Myocyte (in vitro differentiated cells): ENCODE measurements at regions not wholly inside any gene's neighbourhood (a gene's known extent, or its start where the extent isn't known, plus 50 kb on each side); places are given as distances from the start of the nearest gene placed in this dataset.
A peak's percentile ranks its signal among the peaks of the same experiment; 100 is the strongest.
"Not testable (repeated sequence)": the region's sequence is repeated elsewhere in the genome, so short reads cannot be mapped to it uniquely, and the experiment has no call there.

Experiments used
- DNase-seq: peaks from one replicate; pipeline ENCODE4 v3.0.0-alpha.2; 2012; ENCODE audit warnings: low read depth

DNA sequence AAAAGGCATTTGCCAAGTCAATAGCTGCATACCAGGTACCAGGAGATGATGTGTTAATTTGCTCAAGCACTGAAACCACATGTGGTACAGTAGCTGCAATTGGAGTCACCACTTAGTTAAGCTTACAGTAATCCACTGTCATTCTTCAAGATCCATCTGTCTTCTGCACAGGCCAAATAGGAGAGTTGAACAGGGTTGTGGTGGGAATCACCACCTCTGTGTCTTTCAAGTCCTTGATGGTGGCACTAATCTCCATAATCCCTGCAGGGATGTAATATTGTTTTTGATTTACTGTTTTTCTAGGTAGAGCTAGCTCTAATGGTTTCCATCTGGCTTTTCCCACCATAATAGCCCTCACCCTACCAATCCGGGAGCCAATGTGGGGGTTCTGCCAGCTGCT is 91.9 kb downstream of the FCRL5 start:
- DNase-seq = no peak

GRCh38 chr1:157457279-157457678 is 95.0 kb downstream of the FCRL5 start:
- no peak for DNase-seq

DNA sequence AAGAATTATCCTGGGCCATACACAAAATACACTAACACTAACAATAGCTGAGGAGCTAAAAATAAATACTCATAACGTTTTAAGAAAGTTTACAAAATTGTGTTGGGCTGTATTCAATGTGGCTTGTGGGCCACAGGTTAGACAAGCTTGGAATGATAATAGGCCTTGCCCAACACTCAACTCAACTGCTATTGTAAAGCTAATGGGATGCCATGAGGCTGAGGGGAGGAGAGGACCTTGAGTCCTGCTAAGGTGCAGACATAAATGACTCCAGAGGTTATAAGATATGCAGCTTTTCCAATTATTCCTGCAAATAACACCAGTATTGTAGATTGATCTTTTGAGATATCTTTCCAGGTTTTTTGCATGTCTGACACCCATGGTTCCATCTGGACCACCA is 97.0 kb downstream of the FCRL5 start:
- DNase-seq = no peak

DNA sequence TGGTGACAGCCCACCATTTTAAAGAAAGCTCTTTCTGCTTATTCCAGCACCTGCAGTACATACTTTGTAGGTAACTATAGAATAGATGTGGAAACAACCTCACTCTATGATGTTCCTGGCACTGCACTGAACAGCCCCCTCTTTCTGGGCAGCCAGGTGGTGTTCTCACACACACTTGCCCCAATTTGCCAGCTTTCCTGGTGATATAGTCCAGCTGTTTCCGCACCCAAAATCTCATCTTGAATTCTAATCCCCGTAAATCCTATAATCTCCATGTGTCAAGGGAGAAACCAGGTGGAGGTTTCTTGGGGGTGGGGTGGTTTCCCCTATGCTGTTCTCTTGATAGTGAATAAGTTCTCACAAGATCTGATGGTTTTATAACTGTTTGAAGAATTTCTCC is 102.2 kb downstream of the FCRL5 start:
- DNase-seq = no peak

DNA sequence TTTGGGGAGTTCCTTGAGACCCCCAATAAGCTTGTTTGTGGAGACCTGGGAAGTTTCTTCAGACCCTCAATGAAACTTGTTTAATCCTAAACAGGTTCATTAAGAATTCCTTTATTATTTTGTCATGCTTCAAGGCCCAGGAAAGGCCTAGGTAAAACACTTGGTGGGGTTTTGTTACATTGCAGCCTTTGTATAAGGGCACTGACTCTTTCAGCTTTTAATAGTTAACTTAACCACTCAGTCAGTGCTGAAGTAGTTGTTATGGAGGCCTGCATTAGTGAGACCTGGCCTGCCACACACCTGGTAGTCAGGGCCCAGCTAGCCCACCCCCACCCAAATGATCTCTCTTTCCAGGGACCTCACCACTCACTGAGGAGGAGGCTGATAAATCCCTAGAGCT is 103.7 kb downstream of the FCRL5 start:
- no peak for DNase-seq

DNA sequence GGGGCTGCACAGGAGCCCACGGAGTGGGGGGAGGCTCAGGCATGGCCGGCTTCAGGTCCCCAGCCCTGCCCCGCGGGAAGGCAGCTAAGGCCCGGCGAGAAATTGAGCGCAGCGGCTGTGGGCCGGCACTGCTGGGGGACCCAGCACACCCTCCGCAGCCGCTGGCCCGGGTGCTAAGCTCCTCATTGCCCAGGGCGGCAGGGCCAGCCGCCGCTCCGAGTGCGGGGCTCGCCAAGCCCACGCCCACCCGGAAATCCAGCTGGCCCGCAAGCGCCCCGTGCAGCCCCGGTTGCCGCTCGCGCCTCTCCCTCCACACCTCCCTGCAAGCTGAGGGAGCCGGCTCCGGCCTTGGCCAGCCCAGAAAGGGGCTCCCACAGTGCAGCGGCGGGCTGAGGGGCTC is 106.0 kb downstream of the FCRL5 start:
- not testable (repeated sequence) for DNase-seq

DNA sequence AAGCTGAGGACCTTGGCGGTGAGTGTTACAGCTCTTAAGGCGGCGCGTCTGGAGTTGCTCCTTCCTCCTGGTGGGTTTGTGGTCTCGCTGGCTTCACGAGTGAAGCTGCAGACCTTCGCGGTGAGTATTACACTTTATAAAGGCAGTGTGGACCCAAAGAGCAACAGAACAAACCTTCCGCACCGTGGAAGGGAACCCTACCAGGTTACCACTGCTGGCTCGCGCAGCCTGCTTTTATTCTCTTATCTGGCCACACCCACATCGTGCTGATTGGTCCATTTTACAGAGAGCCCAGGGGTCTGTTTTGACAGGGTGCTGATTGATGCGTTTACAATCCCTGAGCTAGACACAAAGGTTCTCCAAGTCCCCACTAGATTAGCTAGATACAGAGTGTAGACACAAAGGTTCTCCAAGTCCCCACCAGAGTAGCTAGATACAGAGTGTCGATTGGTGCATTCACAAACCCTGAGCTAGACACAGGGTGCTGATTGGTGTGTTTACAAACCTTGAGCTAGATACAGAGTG is 106.6 kb downstream of the FCRL5 start:
- not testable (repeated sequence) for DNase-seq

GRCh38 chr1:157442065-157442464 is 110.2 kb downstream of the FCRL5 start:
- DNase-seq = no peak

DNA sequence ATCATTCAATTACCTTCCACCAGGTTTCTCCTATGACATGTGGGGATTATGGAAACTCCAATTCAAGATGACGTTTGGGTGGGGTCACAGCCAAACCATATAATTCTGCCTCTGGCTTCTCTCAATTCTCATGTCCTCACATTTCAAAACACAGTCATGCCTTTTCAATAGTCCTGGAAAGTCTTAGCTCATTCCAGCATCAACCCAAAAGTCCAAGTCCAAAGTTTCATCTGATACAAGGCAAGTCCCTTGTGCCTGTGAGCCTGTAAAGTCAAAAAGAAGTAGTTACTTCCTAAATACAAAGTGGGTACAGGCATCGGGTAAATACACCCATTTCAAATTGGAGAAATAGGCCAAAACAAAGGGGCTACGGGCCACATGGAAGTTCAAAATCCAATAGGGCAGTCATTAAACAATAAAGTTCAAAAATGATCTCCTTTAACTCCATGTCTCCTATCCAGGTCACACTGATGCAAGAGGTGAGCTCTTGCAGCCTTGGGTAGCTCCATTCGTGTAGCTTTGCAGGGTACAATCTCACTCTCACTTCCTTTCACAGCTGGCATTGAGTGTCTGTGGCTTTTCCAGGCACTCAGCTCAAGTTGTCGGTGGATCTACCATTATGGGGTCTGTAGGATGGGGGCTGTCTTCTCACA is 112.9 kb downstream of the FCRL5 start:
- no peak for DNase-seq

GRCh38 chr1:157438613-157439012 is 113.7 kb downstream of the FCRL5 start:
- DNase-seq = peak; percentile 2

GRCh38 chr1:157438146-157438545 is 114.2 kb downstream of the FCRL5 start:
- DNase-seq = no peak

DNA sequence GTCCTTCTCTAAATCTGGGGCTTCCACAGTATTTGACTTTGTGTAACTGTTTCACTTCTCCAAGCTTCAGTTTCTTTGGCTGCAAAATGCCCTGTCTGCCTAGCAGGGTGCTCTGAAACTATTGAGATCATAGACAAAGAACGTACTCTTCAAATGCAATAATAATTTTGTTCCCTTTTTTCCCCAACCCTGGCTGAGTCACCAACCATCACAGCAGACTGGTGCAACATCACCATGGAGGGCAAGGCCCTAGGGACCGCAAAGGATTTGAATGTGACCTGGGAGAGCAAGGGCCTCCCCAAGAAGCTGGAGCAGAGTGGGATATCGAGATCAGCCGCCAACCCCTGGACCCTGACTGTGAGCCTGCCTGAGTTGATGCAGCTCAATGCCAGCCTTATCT is 115.0 kb downstream of the FCRL5 start:
- DNase-seq = no peak

- peak; percentile 2 for DNase-seq
Observed at GRCh38 chr1:157431751-157432150, 120.6 kb downstream of the FCRL5 start.

DNA sequence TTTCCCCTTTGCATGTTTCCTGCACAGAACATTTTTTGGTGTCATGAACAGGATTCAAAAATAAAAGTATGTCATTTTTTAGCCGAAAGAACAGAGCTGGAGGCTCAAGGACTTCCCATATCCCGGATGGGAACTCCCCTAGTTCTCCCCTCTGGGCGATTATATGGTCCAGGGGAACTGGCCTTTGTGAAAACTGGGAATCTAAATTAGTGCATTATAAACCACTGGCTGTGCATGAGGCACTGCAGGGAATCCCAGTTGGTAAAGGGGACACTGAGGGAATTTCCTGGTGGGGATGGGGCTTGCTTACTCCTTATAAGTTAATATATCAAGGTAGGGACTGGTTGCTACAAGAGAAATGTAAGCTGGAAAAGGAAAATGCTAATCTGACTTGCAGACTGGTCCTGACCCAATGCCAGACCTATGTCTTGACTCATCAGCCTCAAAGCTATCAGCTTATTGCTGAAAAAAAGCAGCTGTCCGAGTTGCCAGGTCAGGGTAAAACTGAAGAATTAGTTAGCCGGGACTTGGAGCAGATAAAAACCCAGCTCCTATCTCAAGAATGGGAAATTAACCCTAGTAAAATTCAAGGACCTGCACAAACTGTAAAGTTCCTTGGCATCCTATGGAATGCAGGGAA is 122.6 kb downstream of the FCRL5 start:
- peak; percentile 3 for DNase-seq

GRCh38 chr1:157423764-157424163 is 128.6 kb downstream of the FCRL5 start:
- not testable (repeated sequence) for DNase-seq

GRCh38 chr1:157419845-157420542 is 132.3 kb downstream of the FCRL5 start:
- DNase-seq = no peak

DNA sequence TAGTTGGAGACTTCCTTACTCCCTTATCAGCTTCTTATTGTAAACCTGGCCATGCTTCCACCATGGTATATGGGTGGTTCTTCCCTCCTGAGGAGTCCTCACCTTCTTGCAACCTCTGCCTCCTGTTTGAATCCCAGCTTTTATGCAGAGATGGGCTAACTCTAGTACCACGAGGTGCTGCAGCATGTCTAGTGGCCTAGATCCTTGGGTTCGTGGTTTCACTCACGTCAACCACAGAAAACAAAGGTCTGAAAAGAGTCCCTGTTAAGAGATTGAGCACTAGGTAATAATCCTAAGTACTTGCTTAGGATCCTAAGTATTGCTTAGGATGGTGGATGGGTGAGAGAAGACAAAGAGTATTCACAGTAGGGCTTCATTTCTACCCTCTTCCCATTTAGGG is 133.7 kb downstream of the FCRL5 start:
- no peak for DNase-seq

DNA sequence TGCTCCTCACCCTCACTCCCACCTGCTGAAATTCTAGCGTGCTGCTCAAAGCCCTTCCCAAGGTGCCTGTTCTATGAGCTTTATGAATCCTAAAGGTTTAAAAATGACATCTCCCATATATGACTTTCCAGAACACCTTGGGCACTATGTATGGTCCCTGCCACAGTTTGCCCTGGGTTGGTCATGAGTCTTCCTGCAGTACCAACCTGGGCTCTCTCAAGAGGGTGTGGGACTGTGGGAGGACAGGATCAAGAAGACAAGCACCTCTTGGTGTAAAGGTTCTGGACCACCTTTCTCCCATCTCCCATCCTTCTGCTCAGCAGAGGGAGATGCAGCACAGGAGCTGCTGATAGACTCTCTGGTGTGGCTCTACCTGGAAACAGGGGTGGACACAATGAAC is 134.1 kb downstream of the FCRL5 start:
- DNase-seq = no peak

DNA sequence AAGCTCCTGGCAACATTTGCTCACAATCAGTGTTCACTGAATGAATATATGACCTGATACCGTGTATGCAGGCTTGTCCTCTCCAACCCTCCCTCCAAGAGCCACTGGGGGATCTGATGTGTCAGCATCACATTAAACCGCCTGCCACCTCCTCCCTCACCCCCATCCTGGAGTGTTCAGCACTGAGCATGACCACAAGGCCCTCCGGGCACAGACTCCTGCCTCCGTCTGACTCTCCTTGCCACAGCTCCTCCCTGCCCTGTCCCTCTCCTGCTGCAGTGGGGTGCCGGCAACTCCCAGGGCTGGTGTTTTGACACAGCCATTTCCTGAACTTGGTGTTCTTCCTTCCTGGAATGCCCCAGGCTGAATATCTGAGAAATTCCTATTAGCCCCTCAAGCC is 136.7 kb downstream of the FCRL5 start:
- DNase-seq = no peak

- no peak for DNase-seq
Observed at GRCh38 chr1:157412308-157412707, 140.0 kb downstream of the FCRL5 start.

GRCh38 chr1:157411769-157412168 is 140.5 kb downstream of the FCRL5 start:
- DNase-seq = no peak

- no peak for DNase-seq
Observed at GRCh38 chr1:157411064-157411463, 141.3 kb downstream of the FCRL5 start.
